Fibroblast of pulmonary artery (primary cell): ENCODE measurements at regions not wholly inside any gene's neighbourhood (a gene's known extent, or its start where the extent isn't known, plus 50 kb on each side); places are given as distances from the start of the nearest gene placed in this dataset.
A peak's percentile ranks its signal among the peaks of the same experiment; 100 is the strongest.

Experiments
- DNase-seq: peaks from one replicate; pipeline ENCODE4 v3.0.0-alpha.2; 2010; ENCODE audit warnings: low read depth
- H3K4me3 ChIP-seq: replicated peaks from 2 replicates; pipeline ENCODE4 v1.5.1; 2011; ENCODE audit warnings: low read depth, mild to moderate bottlenecking, control low read depth, low read length, moderate library complexity
- TF ChIP-seq, protein P1 (sequence below): IDR thresholded peaks from 2 replicates; pipeline ENCODE4 v1.5.1; 2011; ENCODE audit warnings: mild to moderate bottlenecking, control low read depth, low read length, inconsistent platforms; ENCODE audit errors: missing control alignments

GRCh38 chr7:36010656-36011587, 142.1 kb upstream of the EEPD1 start:
- no peak overlapping the region for H3K4me3 ChIP-seq
- TF ChIP-seq, protein P1, sequence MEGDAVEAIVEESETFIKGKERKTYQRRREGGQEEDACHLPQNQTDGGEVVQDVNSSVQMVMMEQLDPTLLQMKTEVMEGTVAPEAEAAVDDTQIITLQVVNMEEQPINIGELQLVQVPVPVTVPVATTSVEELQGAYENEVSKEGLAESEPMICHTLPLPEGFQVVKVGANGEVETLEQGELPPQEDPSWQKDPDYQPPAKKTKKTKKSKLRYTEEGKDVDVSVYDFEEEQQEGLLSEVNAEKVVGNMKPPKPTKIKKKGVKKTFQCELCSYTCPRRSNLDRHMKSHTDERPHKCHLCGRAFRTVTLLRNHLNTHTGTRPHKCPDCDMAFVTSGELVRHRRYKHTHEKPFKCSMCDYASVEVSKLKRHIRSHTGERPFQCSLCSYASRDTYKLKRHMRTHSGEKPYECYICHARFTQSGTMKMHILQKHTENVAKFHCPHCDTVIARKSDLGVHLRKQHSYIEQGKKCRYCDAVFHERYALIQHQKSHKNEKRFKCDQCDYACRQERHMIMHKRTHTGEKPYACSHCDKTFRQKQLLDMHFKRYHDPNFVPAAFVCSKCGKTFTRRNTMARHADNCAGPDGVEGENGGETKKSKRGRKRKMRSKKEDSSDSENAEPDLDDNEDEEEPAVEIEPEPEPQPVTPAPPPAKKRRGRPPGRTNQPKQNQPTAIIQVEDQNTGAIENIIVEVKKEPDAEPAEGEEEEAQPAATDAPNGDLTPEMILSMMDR = no peak
- DNase-seq = no peak

GRCh38 chr7:36011588-36011965, 141.5 kb upstream of the EEPD1 start:
- TF ChIP-seq, protein P1 = no peak
- H3K4me3 ChIP-seq = no peak overlapping the region
- DNase-seq = no peak

- H3K4me3 ChIP-seq = no peak overlapping the region
- TF ChIP-seq, protein P1 = no peak
- no peak for DNase-seq
Measured at GRCh38 chr7:36013246-36014014, 139.6 kb upstream of the EEPD1 start.

GRCh38 chr7:36014961-36015360, 138.1 kb upstream of the EEPD1 start:
- TF ChIP-seq, protein P1 = no peak
- H3K4me3 ChIP-seq = no peak overlapping the region
- no peak for DNase-seq

DNA sequence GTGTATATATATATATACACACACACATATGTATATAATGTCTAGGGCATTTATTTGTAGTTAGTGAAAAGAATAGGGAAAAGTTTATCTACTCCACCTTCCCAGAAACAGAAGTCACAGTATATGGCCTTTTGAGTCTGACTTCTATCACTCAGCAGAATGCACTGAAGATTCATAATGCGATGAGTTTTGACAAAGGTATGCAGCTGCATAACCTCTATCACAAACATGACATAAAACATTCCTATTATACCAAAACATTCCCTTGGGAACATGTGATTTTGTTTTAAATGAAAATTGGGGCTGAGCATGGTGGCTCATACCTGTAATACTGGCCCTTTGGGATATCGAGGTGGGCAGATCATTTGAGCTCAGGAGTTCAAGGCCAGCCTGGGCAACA, 137.3 kb upstream of the EEPD1 start:
- H3K4me3 ChIP-seq = no peak overlapping the region
- TF ChIP-seq, protein P1 = no peak
- peak; percentile 34 for DNase-seq

GRCh38 chr7:36016648-36017047, 136.4 kb upstream of the EEPD1 start:
- no peak overlapping the region for H3K4me3 ChIP-seq
- DNase-seq = no peak
- TF ChIP-seq, protein P1 = no peak
